ENCODE measurements at regions not wholly inside any gene's neighbourhood (a gene's known extent, or its start where the extent isn't known, plus 50 kb on each side); places are given as distances from the start of the nearest gene placed in this dataset.

DNA sequence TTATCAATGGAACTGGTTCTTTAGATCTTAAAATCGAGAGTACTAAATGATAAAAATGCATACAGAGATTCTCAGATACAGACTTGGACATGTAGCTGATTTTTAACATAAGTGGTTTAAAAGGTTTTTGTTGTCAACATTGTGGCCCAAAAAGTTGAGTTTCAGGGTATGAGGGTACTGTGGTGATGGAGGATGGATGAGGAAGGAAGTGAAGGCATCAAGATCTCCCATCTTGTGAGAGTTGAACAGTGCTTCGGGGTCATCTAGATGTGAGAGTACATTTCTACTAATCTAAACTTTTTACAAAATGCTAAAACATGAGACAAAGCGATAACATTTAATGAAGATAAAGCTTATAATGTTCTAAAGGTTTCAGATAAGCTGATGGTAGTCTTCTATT is 452.6 kb downstream of the PCNX1 start:
- DNase-seq (ENCODE audit: low spot score) = no peak
- no peak overlapping the region for H3K4me3 ChIP-seq
- TF ChIP-seq, protein P1, sequence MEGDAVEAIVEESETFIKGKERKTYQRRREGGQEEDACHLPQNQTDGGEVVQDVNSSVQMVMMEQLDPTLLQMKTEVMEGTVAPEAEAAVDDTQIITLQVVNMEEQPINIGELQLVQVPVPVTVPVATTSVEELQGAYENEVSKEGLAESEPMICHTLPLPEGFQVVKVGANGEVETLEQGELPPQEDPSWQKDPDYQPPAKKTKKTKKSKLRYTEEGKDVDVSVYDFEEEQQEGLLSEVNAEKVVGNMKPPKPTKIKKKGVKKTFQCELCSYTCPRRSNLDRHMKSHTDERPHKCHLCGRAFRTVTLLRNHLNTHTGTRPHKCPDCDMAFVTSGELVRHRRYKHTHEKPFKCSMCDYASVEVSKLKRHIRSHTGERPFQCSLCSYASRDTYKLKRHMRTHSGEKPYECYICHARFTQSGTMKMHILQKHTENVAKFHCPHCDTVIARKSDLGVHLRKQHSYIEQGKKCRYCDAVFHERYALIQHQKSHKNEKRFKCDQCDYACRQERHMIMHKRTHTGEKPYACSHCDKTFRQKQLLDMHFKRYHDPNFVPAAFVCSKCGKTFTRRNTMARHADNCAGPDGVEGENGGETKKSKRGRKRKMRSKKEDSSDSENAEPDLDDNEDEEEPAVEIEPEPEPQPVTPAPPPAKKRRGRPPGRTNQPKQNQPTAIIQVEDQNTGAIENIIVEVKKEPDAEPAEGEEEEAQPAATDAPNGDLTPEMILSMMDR (IDR thresholded peaks at IDR 0.05) = no peak
- no peak overlapping the region for H3K27ac ChIP-seq

DNA sequence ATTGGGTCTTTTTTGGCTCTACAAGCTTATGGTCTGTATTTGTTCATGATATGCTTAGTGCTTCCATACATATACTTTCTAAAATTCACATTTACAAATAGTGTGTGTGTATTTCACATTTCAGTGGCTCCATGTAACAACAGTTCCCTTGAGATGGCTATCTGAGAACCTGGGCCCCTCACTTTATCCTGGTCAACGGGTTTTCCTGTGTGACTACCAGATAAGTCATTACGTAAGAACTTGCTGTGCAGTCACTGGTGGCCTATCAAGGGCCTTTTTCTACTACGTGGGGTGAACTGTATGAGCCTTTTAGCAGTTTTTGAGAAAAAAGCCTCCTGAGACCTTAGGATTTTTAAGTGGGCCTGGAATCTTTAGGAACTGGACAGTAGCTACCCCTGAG is 454.1 kb downstream of the PCNX1 start:
- Histone ChIP-seq H3K4me3 (no peak overlapping the region), H3K27ac (peak overlapping the region in 1 of 2 donors; percentile 6)
- DNase-seq (ENCODE audit: low spot score) = no peak
- TF ChIP-seq, protein P1 (IDR thresholded peaks at IDR 0.05) = no peak

- TF ChIP-seq, protein P1 (IDR thresholded peaks at IDR 0.05) = no peak
- no peak overlapping the region for H3K4me3 ChIP-seq
- DNase-seq (ENCODE audit: low spot score) = no peak
- H3K27ac ChIP-seq = peak overlapping the region in 1 of 2 donors; percentile 6
These were observed 454.6 kb downstream of the PCNX1 start for GRCh38 chr14:71361874-71362273.

GRCh38 chr14:71362282-71362681 is 455.0 kb downstream of the PCNX1 start:
- no peak overlapping the region for H3K27ac ChIP-seq
- TF ChIP-seq, protein P1 (IDR thresholded peaks at IDR 0.05) = no peak
- no peak overlapping the region for H3K4me3 ChIP-seq
- no peak for DNase-seq (ENCODE audit: low spot score)

DNA sequence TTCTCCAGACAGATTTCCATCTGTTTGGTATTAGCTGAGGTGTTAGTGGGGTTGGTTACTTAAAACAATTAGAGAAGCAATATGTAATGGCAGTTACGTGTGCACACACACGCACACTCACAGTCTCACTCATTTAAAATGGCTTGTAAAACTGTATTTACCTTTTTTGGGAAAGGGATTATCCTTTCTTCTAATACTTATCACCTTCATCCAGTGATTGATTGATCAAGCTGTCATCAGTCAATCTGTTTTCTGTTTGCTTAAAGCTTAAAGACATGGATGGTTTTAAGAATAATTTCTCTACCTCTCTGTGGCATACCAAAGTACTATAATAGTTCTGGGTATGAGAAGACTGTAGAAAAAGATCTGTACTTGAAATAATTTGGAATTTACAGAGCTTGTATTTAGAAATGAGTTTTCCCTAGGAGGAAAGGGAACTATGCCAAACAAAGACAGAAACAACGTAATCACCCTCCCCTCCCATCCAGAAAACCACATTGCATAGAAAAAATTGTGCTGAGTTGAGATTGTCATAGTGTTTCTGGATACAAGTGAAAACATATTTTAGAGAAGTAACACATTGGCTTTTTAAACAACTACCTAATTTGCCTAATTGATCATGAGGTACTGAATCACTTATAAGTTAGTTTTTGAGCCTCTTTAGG is 455.8 kb downstream of the PCNX1 start:
- TF ChIP-seq, protein P1 (IDR thresholded peaks at IDR 0.05) = no peak
- Histone ChIP-seq H3K4me3 (peak overlapping the region; percentile 56), H3K27ac (peak overlapping the region; percentile 17 to 74)
- DNase-seq (ENCODE audit: low spot score) = no peak

- DNase-seq (ENCODE audit: low spot score) = no peak
- Histone ChIP-seq H3K4me3 (peak overlapping the region; percentile 56), H3K27ac (peak overlapping the region; percentile 17 to 74)
- TF ChIP-seq, protein P1 (IDR thresholded peaks at IDR 0.05) = no peak
These were observed 457.0 kb downstream of the PCNX1 start for GRCh38 chr14:71363946-71364925.
